Keratinocyte (primary cell): ENCODE measurements at regions not wholly inside any gene's neighbourhood (a gene's known extent, or its start where the extent isn't known, plus 50 kb on each side); places are given as distances from the start of the nearest gene placed in this dataset.

ENCODE experiments used
- DNase-seq: peaks from one replicate; pipeline ENCODE4 v3.0.0-alpha.2; 2011; ENCODE audit warnings: low read depth, missing footprints, low spot score
- FAIRE-seq: peaks from 2 replicates; lab custom pipeline; 2011; peaks lifted over from hg19 to GRCh38; lab: Jason Lieb, UNC
- H2AFZ ChIP-seq: 2 replicates; pipeline ENCODE4 v1.6.0; 2012; ENCODE audit warnings: low read length, control low read depth, inconsistent platforms; ENCODE audit not compliant: control insufficient read depth
- H3K27ac ChIP-seq: 2 replicates; pipeline ENCODE4 v1.5.1; 2011; ENCODE audit warnings: low read length; ENCODE audit not compliant: control insufficient read depth, insufficient read depth
- H3K27me3 ChIP-seq: 3 replicates; pipeline ENCODE4 v1.6.0; 2011; ENCODE audit warnings: low read length; ENCODE audit not compliant: control insufficient read depth, insufficient read depth; ENCODE audit errors: extremely low read depth
- H3K36me3 ChIP-seq, 2 experiments: 2 replicates in 1 of 2; 3 replicates in 1 of 2; pipeline ENCODE4 v1.5.1; 2011; ENCODE audit warnings: low read length in 2 of 2, mild to moderate bottlenecking in 1 of 2; ENCODE audit not compliant: control insufficient read depth in 2 of 2, insufficient read depth in 2 of 2; ENCODE audit errors: extremely low read depth in 1 of 2
- H3K4me1 ChIP-seq: 3 replicates; pipeline ENCODE4 v1.5.1; 2011; ENCODE audit warnings: low read length; ENCODE audit not compliant: control insufficient read depth, insufficient read depth; ENCODE audit errors: extremely low read depth
- H3K4me2 ChIP-seq: 3 replicates; pipeline ENCODE4 v1.6.0; 2011; ENCODE audit warnings: low read depth, low read length; ENCODE audit not compliant: control insufficient read depth, insufficient read depth; ENCODE audit errors: extremely low read depth
- H3K4me3 ChIP-seq, 3 experiments: fragments of 200-600 bp in 1 of 3; sonication (generic) in 1 of 3; 2 replicates in 2 of 3; 3 replicates in 1 of 3; pipeline ENCODE4 v1.5.1; 2011 to 2016; ENCODE audit warnings: low read length in 3 of 3, mild to moderate bottlenecking in 3 of 3, control low read depth in 2 of 3, inconsistent platforms in 1 of 3, low read depth in 1 of 3, mixed read lengths in 1 of 3, mixed run types in 1 of 3, moderate library complexity in 1 of 3; ENCODE audit not compliant: control insufficient read depth in 2 of 3, insufficient read depth in 2 of 3; ENCODE audit errors: extremely low read depth in 1 of 3
- H3K79me2 ChIP-seq: 2 replicates; pipeline ENCODE4 v1.6.0; 2012; ENCODE audit warnings: low read length; ENCODE audit not compliant: control insufficient read depth, insufficient read depth
- H3K9ac ChIP-seq: 3 replicates; pipeline ENCODE4 v1.6.0; 2011; ENCODE audit warnings: low read length; ENCODE audit not compliant: control insufficient read depth, insufficient read depth; ENCODE audit errors: extremely low read depth
- H3K9me1 ChIP-seq: 3 replicates; pipeline ENCODE4 v1.6.0; 2011; ENCODE audit warnings: low read length; ENCODE audit not compliant: control insufficient read depth, insufficient read depth; ENCODE audit errors: extremely low read depth
- H3K9me3 ChIP-seq: 2 replicates; pipeline ENCODE4 v1.5.1; 2012; ENCODE audit warnings: low read depth, low read length; ENCODE audit not compliant: control insufficient read depth
- H4K20me1 ChIP-seq: 3 replicates; pipeline ENCODE4 v1.6.0; 2011; ENCODE audit warnings: low read length; ENCODE audit not compliant: control insufficient read depth, insufficient read depth; ENCODE audit errors: extremely low read depth
- CTCF ChIP-seq, 3 experiments: IDR thresholded peaks in 1 of 3; conservative IDR thresholded peaks in 1 of 3; optimal IDR thresholded peaks in 1 of 3; 2 replicates in 2 of 3; 3 replicates in 1 of 3; pipeline versions ENCODE3 to v1.5.1; 2011; ENCODE audit warnings: low read length in 3 of 3, mild to moderate bottlenecking in 3 of 3, moderate library complexity in 2 of 3, control low read depth in 1 of 3, inconsistent platforms in 1 of 3; ENCODE audit not compliant: insufficient read depth in 2 of 3; ENCODE audit errors: extremely low read depth in 1 of 3
- EZH2 ChIP-seq: IDR thresholded peaks from one replicate; pipeline ENCODE4 v1.6.1; 2012; ENCODE audit warnings: inconsistent platforms, mild to moderate bottlenecking, low read length, moderate library complexity
- dilution Hi-C: fragments of 300-500 bp; cut with MboI; formaldehyde crosslinking; loops from one replicate; pipeline ENCODE4 v1.7.0; 2020; ENCODE audit warnings: low sequenced_read_pairs; ENCODE audit not compliant: extremely low pct_ligation_motif_present

- Histone ChIP-seq H4K20me1 (no peaks in the 10 kb centered on the region), H3K27me3 (no peaks in the 10 kb centered on the region), H3K9me3 (no peaks in the 10 kb centered on the region), H3K36me3 (no peaks in the 10 kb centered on the region), H3K4me1 (no peaks in the 10 kb centered on the region), H3K4me2 (no peak overlapping the region), H2AFZ (no peak overlapping the region), H3K9ac (no peak overlapping the region), H3K79me2 (no peaks in the 10 kb centered on the region), H3K27ac (no peak overlapping the region), H3K4me3 (no peak overlapping the region), H3K9me1 (no peaks in the 10 kb centered on the region)
- FAIRE-seq (no peak), DNase-seq (no peak)
- dilution Hi-C loops: no loop called here
- no peak for TF ChIP-seq EZH2
- TF ChIP-seq CTCF (optimal IDR thresholded peaks at IDR 0.05 in 1 of 3, IDR thresholded peaks at IDR 0.05 in 1 of 3, conservative IDR thresholded peaks at IDR 0.05 in 1 of 3; ENCODE audit: extremely low read depth in 1 of 3, insufficient read depth in 2 of 3, low read length in 3 of 3): no peak
Measured at GRCh38 chr2:457262-457661, 169.4 kb upstream of the ALKAL2 start.

GRCh38 chr2:455913-456312 lies 168.0 kb upstream of the ALKAL2 start:
- FAIRE-seq (no peak), DNase-seq (no peak)

More at GRCh38 chr2:455913-456312, 168.0 kb upstream of the ALKAL2 start:
- Histone ChIP-seq H3K79me2 (no peaks in the 10 kb centered on the region), H3K9me3 (no peaks in the 10 kb centered on the region), H3K4me2 (no peak overlapping the region), H3K36me3 (no peaks in the 10 kb centered on the region), H3K27me3 (no peaks in the 10 kb centered on the region), H2AFZ (no peak overlapping the region), H3K9me1 (no peaks in the 10 kb centered on the region), H3K9ac (no peak overlapping the region), H3K4me1 (no peaks in the 10 kb centered on the region), H3K27ac (no peak overlapping the region), H4K20me1 (no peaks in the 10 kb centered on the region), H3K4me3 (no peak overlapping the region)
- dilution Hi-C loops: no loop called here
- TF ChIP-seq EZH2 (no peak), CTCF (optimal IDR thresholded peaks at IDR 0.05 in 1 of 3, IDR thresholded peaks at IDR 0.05 in 1 of 3, conservative IDR thresholded peaks at IDR 0.05 in 1 of 3; ENCODE audit: extremely low read depth in 1 of 3, insufficient read depth in 2 of 3, low read length in 3 of 3) (no peak)
